T-helper 17 cell (primary cell): ENCODE measurements at regions not wholly inside any gene's neighbourhood (a gene's known extent, or its start where the extent isn't known, plus 50 kb on each side); places are given as distances from the start of the nearest gene placed in this dataset.

ENCODE experiments used
- ATAC-seq: fragments of 150-1000 bp; cut with Tn5 transposase; 2 replicates; pipeline ENCODE4 v1.10.0; 2021; ENCODE audit warnings: mild to moderate bottlenecking, moderate library complexity
- DNase-seq, 3 donors: peaks; one replicate each; pipeline versions ENCODE4 v3.0.0 to v3.0.0-alpha.2; 2020 to 2021
- H3K9me3 ChIP-seq: one replicate; pipeline ENCODE4 v1.7.0; 2013; ENCODE audit warnings: low read length, mild to moderate bottlenecking; ENCODE audit not compliant: control insufficient read depth, poor library complexity, severe bottlenecking
- H3K27ac Mint-ChIP-seq: one replicate; pipeline ENCODE4 v1.8.0; 2022; ENCODE audit warnings: mild to moderate bottlenecking, moderate library complexity, mixed read lengths
- H3K27me3 Mint-ChIP-seq: one replicate; pipeline ENCODE4 v1.8.0; 2022; ENCODE audit warnings: mixed read lengths
- H3K36me3 Mint-ChIP-seq: one replicate; pipeline ENCODE4 v1.8.0; 2022; ENCODE audit warnings: low read depth, mixed read lengths
- H3K4me1 Mint-ChIP-seq: one replicate; pipeline ENCODE4 v1.8.0; 2022; ENCODE audit warnings: mild to moderate bottlenecking, mixed read lengths
- H3K4me3 Mint-ChIP-seq: one replicate; pipeline ENCODE4 v1.8.0; 2022; ENCODE audit warnings: mild to moderate bottlenecking, moderate library complexity, mixed read lengths

- Mint-ChIP-seq H3K4me1 (peaks cover 3% of the 10 kb centered on the region), H3K36me3 (no peaks in the 10 kb centered on the region), H3K27ac (no peak overlapping the region), H3K4me3 (no peak overlapping the region), H3K27me3 (peaks cover 53% of the 10 kb centered on the region)
- ATAC-seq (no peak), DNase-seq (no peak)
- no peaks in the 10 kb centered on the region for H3K9me3 ChIP-seq
Measured at GRCh38 chr20:23255106-23255505, 95.5 kb upstream of the NXT1 start.

- no peak for DNase-seq
- no peaks in the 10 kb centered on the region for H3K9me3 ChIP-seq
- H3K36me3 Mint-ChIP-seq: no peaks in the 10 kb centered on the region
- H3K27ac Mint-ChIP-seq: no peak overlapping the region
- peaks cover 59% of the 10 kb centered on the region for H3K27me3 Mint-ChIP-seq
- H3K4me1 Mint-ChIP-seq: peaks cover 3% of the 10 kb centered on the region
- ATAC-seq: no peak
- no peak overlapping the region for H3K4me3 Mint-ChIP-seq
Measured at GRCh38 chr20:23254505-23254904, 96.1 kb upstream of the NXT1 start.

GRCh38 chr20:23254034-23254433 is 96.6 kb upstream of the NXT1 start:
- Mint-ChIP-seq H3K27ac (no peak overlapping the region), H3K4me3 (no peak overlapping the region), H3K4me1 (peaks cover 3% of the 10 kb centered on the region), H3K36me3 (no peaks in the 10 kb centered on the region), H3K27me3 (peaks cover 61% of the 10 kb centered on the region)
- DNase-seq (no peak), ATAC-seq (no peak)
- H3K9me3 ChIP-seq: no peaks in the 10 kb centered on the region

GRCh38 chr20:23253524-23253923 is 97.1 kb upstream of the NXT1 start:
- ATAC-seq (no peak), DNase-seq (no peak)
- H3K4me1 Mint-ChIP-seq: peaks cover 3% of the 10 kb centered on the region
- peaks cover 63% of the 10 kb centered on the region for H3K27me3 Mint-ChIP-seq
- H3K4me3 Mint-ChIP-seq: no peak overlapping the region
- H3K9me3 ChIP-seq: no peaks in the 10 kb centered on the region
- H3K27ac Mint-ChIP-seq: no peak overlapping the region
- H3K36me3 Mint-ChIP-seq: no peaks in the 10 kb centered on the region

- DNase-seq (no peak), ATAC-seq (no peak)
- H3K4me1 Mint-ChIP-seq: peaks cover 3% of the 10 kb centered on the region
- no peaks in the 10 kb centered on the region for H3K36me3 Mint-ChIP-seq
- no peak overlapping the region for H3K27ac Mint-ChIP-seq
- H3K27me3 Mint-ChIP-seq: peaks cover 71% of the 10 kb centered on the region
- no peak overlapping the region for H3K4me3 Mint-ChIP-seq
- no peaks in the 10 kb centered on the region for H3K9me3 ChIP-seq
Measured at GRCh38 chr20:23251779-23252178, 98.8 kb upstream of the NXT1 start.

DNA sequence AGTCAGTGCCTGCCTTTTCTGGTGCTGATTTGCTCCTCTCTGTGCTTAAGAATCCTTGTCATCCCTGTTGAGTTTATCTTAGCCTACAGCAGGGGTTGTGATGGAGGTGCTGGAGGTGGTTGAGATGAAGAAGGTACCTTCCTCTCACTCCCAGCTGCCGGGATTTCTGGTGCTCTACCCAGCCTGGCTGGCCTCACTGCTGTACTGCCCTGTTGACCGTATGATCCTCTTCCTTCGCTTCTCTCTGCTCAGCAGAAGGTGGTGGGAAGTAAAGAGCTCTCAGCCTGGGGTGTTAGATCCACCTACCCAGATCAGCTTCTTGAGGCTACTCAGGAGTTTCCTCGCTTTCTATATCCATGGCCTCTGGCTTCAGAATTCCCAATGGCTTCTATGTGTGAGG is 101.0 kb upstream of the NXT1 start:
- H3K9me3 ChIP-seq: no peaks in the 10 kb centered on the region
- no peak overlapping the region for H3K4me3 Mint-ChIP-seq
- ATAC-seq: no peak
- H3K4me1 Mint-ChIP-seq: peaks cover 3% of the 10 kb centered on the region
- H3K36me3 Mint-ChIP-seq: no peaks in the 10 kb centered on the region
- H3K27me3 Mint-ChIP-seq: peaks cover 66% of the 10 kb centered on the region
- H3K27ac Mint-ChIP-seq: no peak overlapping the region
- no peak for DNase-seq

GRCh38 chr20:23248461-23248882 is 102.1 kb upstream of the NXT1 start:
- ATAC-seq (no peak), DNase-seq (no peak)
- H3K27ac Mint-ChIP-seq: no peak overlapping the region
- no peaks in the 10 kb centered on the region for H3K9me3 ChIP-seq
- H3K4me1 Mint-ChIP-seq: no peaks in the 10 kb centered on the region
- H3K4me3 Mint-ChIP-seq: no peak overlapping the region
- H3K36me3 Mint-ChIP-seq: no peaks in the 10 kb centered on the region
- H3K27me3 Mint-ChIP-seq: peaks cover 55% of the 10 kb centered on the region

- DNase-seq (no peak), ATAC-seq (no peak)
- H3K4me3 Mint-ChIP-seq: no peak overlapping the region
- H3K36me3 Mint-ChIP-seq: no peaks in the 10 kb centered on the region
- no peaks in the 10 kb centered on the region for H3K9me3 ChIP-seq
- peaks cover 47% of the 10 kb centered on the region for H3K27me3 Mint-ChIP-seq
- no peaks in the 10 kb centered on the region for H3K4me1 Mint-ChIP-seq
- no peak overlapping the region for H3K27ac Mint-ChIP-seq
Measured at GRCh38 chr20:23246717-23247664, 103.6 kb upstream of the NXT1 start.

DNA sequence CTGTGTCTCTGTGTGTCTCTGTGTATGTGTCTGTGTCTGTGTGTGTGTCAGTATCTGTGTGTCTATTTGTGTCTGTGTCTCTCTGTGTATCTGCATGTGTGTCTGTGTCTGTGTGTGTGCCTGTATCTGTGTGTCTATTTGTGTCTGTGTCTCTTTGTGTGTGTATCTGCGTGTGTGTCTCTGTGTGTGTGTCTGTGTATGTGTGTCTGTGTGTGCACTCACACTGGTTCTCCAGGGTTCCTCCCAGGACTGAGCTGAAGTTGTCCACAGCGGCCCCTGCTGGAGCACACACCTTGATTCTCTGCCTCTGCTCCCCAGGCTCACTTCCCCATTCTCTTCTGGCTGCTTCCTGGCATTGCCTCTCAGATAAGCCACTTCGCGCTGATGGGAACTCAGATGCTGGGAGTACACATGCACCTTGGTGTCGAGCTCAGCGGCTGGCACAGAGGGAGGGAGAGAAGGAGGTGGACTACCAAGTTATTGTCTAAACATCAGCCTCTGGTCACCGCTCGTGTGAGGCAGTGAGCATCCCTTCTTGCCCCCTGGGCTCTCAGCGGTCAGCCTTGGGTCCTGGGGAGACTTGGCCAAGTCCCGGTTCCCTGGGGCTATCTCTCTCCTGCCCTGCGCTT is 104.9 kb upstream of the NXT1 start:
- H3K4me3 Mint-ChIP-seq: no peak overlapping the region
- no peaks in the 10 kb centered on the region for H3K9me3 ChIP-seq
- peak; percentile 47 for ATAC-seq
- H3K27me3 Mint-ChIP-seq: peaks cover 41% of the 10 kb centered on the region
- no peak overlapping the region for H3K27ac Mint-ChIP-seq
- DNase-seq: no peak
- H3K36me3 Mint-ChIP-seq: no peaks in the 10 kb centered on the region
- no peaks in the 10 kb centered on the region for H3K4me1 Mint-ChIP-seq

- ATAC-seq: no peak
- H3K4me3 Mint-ChIP-seq: no peak overlapping the region
- no peak overlapping the region for H3K27ac Mint-ChIP-seq
- no peaks in the 10 kb centered on the region for H3K4me1 Mint-ChIP-seq
- H3K36me3 Mint-ChIP-seq: no peaks in the 10 kb centered on the region
- H3K9me3 ChIP-seq: no peaks in the 10 kb centered on the region
- no peak for DNase-seq
- H3K27me3 Mint-ChIP-seq: peaks cover 36% of the 10 kb centered on the region
Measured at GRCh38 chr20:23244916-23245552, 105.6 kb upstream of the NXT1 start.

DNA sequence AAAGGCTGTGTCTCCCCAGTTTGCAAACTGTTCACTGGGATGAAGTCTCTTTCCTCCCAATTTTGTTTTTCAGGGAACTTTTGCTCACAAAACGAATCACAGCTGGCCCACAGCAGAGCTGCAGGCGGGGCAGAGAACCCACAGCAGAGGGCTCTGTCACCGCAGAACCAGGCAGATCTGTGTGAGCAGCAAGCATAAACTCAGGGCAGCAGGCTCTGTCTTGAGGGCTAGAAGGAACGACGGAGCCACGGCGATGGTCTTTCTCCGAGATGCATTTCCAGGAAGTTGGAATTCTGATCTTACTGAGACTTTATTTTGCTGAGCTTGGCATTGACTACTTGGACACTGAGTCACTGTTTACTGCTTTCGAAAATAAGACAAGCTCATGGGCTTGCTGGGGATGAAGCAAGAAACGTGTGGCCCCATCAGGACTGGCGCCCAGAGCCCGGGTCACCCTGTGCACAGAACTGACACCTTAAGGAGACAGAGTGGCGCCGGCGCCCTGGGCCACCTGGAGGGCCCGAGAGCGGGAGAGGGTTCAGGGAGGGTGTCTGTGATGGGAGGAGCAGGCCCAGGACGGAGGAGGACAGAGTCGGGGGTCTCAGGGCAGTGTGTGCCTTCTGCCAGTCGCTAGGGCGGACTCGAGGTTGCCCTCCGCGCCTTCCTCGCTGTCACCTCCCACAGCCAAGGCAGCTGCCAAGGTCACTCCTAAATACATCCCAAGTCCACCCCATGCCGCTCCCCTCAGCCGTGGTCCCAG is 106.3 kb upstream of the NXT1 start:
- Mint-ChIP-seq H3K4me3 (no peak overlapping the region), H3K4me1 (no peaks in the 10 kb centered on the region), H3K27ac (no peak overlapping the region), H3K36me3 (no peaks in the 10 kb centered on the region), H3K27me3 (peaks cover 29% of the 10 kb centered on the region)
- no peaks in the 10 kb centered on the region for H3K9me3 ChIP-seq
- DNase-seq (no peak), ATAC-seq (no peak)

- ATAC-seq (no peak), DNase-seq (no peak)
- peaks cover 28% of the 10 kb centered on the region for H3K27me3 Mint-ChIP-seq
- no peaks in the 10 kb centered on the region for H3K4me1 Mint-ChIP-seq
- no peaks in the 10 kb centered on the region for H3K9me3 ChIP-seq
- H3K36me3 Mint-ChIP-seq: no peaks in the 10 kb centered on the region
- no peak overlapping the region for H3K27ac Mint-ChIP-seq
- H3K4me3 Mint-ChIP-seq: no peak overlapping the region
Measured at GRCh38 chr20:23243791-23244155, 106.8 kb upstream of the NXT1 start.
